SK-N-SH treated with all-trans-retinoic acid at 6 μM for 48 hours (cell line): ENCODE measurements at regions not wholly inside any gene's neighbourhood (a gene's known extent, or its start where the extent isn't known, plus 50 kb on each side); places are given as distances from the start of the nearest gene placed in this dataset.

Source experiments
- ATAC-seq: fragments of 200-7000 bp; cut with Tn5 transposase; 3 replicates; pipeline ENCODE4 v1.9.1; 2020; ENCODE audit warnings: mild to moderate bottlenecking, moderate library complexity
- ARNTL ChIP-seq: fragments of 450-650 bp; formaldehyde crosslinking; IDR thresholded peaks from 2 replicates; pipeline ENCODE4 v1.5.0; 2020; ENCODE audit warnings: low read depth, mild to moderate bottlenecking, moderate library complexity, borderline replicate concordance
- CREB5 ChIP-seq: fragments of 250-450 bp; sonication (Bioruptor Pico); IDR thresholded peaks from 2 replicates; pipeline ENCODE4 v1.5.1; 2020; ENCODE audit warnings: low read depth, mild to moderate bottlenecking, moderate library complexity
- CSDC2 ChIP-seq: fragments of 250-450 bp; sonication (Bioruptor Pico); IDR thresholded peaks from 2 replicates; pipeline ENCODE4 v1.5.0; 2020; ENCODE audit warnings: mild to moderate bottlenecking, moderate library complexity
- ESRRG ChIP-seq: fragments of 250-450 bp; sonication (Bioruptor Pico); IDR thresholded peaks from 2 replicates; pipeline ENCODE4 v1.6.1; 2021; ENCODE audit warnings: mild to moderate bottlenecking
- GLIS3 ChIP-seq: fragments of 250-450 bp; sonication (Bioruptor Pico); IDR thresholded peaks from 2 replicates; pipeline ENCODE4 v1.5.0; 2020; ENCODE audit warnings: mild to moderate bottlenecking, moderate library complexity
- ISL1 ChIP-seq: fragments of 250-450 bp; sonication (Bioruptor Pico); IDR thresholded peaks from 2 replicates; pipeline ENCODE4 v2.1.2; 2022; ENCODE audit warnings: mild to moderate bottlenecking, moderate library complexity
- PATZ1 ChIP-seq: fragments of 250-450 bp; sonication (Bioruptor Pico); IDR thresholded peaks from 2 replicates; pipeline ENCODE4 v1.8.0; 2020; ENCODE audit warnings: mild to moderate bottlenecking, moderate library complexity, borderline replicate concordance
- PPARA ChIP-seq: fragments of 250-450 bp; sonication (Bioruptor Pico); IDR thresholded peaks from 2 replicates; pipeline ENCODE4 v1.5.0; 2020; ENCODE audit warnings: mild to moderate bottlenecking, borderline replicate concordance
- RARB ChIP-seq: fragments of 250-450 bp; sonication (Bioruptor Pico); IDR thresholded peaks from 2 replicates; pipeline ENCODE4 v1.8.0; 2021; ENCODE audit warnings: mild to moderate bottlenecking, moderate library complexity
- SNAI2 ChIP-seq: fragments of 250-450 bp; sonication (Bioruptor Pico); IDR thresholded peaks from 2 replicates; pipeline ENCODE4 v1.5.0; 2020; ENCODE audit warnings: mild to moderate bottlenecking, moderate library complexity
- TCF4 ChIP-seq: fragments of 250-450 bp; sonication (Bioruptor Pico); IDR thresholded peaks from 2 replicates; pipeline ENCODE4 v1.8.0; 2021; ENCODE audit warnings: mild to moderate bottlenecking, moderate library complexity, borderline replicate concordance
- TOX ChIP-seq: fragments of 250-450 bp; sonication (Bioruptor Pico); IDR thresholded peaks from 2 replicates; pipeline ENCODE4 v1.8.0; 2021; ENCODE audit warnings: mild to moderate bottlenecking, moderate library complexity, borderline replicate concordance
- ZC3H10 ChIP-seq: fragments of 250-450 bp; sonication (Bioruptor Pico); IDR thresholded peaks from 2 replicates; pipeline ENCODE4 v1.5.1; 2021; ENCODE audit warnings: mild to moderate bottlenecking, moderate library complexity
- ZFP3 ChIP-seq: fragments of 250-450 bp; sonication (Bioruptor Pico); IDR thresholded peaks from 2 replicates; pipeline ENCODE4 v1.5.0; 2020; ENCODE audit warnings: mild to moderate bottlenecking, moderate library complexity
- ZFP30 ChIP-seq: fragments of 450-650 bp; formaldehyde crosslinking; IDR thresholded peaks from 2 replicates; pipeline ENCODE4 v1.5.0; 2022; ENCODE audit warnings: mild to moderate bottlenecking, moderate library complexity
- ZNF565 ChIP-seq: fragments of 450-650 bp; formaldehyde crosslinking; conservative IDR thresholded peaks from 2 replicates; pipeline ENCODE4 v1.5.0; 2020; ENCODE audit warnings: low read depth, mild to moderate bottlenecking, moderate library complexity
- ZNF70 ChIP-seq: fragments of 450-650 bp; formaldehyde crosslinking; IDR thresholded peaks from 2 replicates; pipeline ENCODE4 v1.5.0; 2020; ENCODE audit warnings: mild to moderate bottlenecking, moderate library complexity
- ZNF8 ChIP-seq: fragments of 450-650 bp; formaldehyde crosslinking; IDR thresholded peaks from 2 replicates; pipeline ENCODE4 v1.5.0; 2020; ENCODE audit warnings: mild to moderate bottlenecking, moderate library complexity
- TF ChIP-seq, protein P1 (sequence below): fragments of 250-450 bp; sonication (Bioruptor Pico); IDR thresholded peaks from 2 replicates; pipeline ENCODE4 v1.5.1; 2021; ENCODE audit warnings: mild to moderate bottlenecking, moderate library complexity
- TF ChIP-seq, protein P2 (sequence below): fragments of 250-450 bp; sonication (Bioruptor Pico); IDR thresholded peaks from 2 replicates; pipeline ENCODE4 v1.5.0; 2020; ENCODE audit warnings: mild to moderate bottlenecking, moderate library complexity

DNA sequence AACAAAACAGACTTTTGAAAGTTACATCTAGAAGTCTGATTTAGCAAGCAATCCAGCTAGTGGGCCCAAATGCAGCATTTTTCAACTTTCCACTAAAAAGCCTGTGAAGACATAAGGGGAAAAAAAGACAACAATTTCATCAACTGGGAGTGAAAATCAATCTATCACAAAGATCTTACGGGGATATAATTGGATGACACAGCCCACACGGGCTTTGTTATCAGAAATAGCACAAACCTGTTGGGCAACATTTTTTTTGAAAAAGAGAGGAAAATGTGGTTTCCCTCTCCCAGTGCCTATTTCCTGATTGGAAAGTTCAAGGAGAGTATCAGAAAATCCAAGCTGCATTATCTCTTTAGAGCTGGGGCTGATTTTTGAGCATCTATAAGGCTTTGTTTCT, 132.7 kb downstream of the EVA1A start:
- TF ChIP-seq ZFP3 (CRISPR knock-in tag) (no peak), ZNF70 (no peak), SNAI2 (CRISPR knock-in tag) (no peak), RARB (CRISPR knock-in tag) (no peak), ISL1 (CRISPR knock-in tag) (no peak), ZFP30 (CRISPR knock-in tag) (no peak), PPARA (CRISPR knock-in tag) (no peak), TCF4 (no peak), ARNTL (CRISPR knock-in tag) (no peak), ESRRG (no peak), PATZ1 (CRISPR knock-in tag) (no peak), ZNF565 (no peak), ZNF8 (no peak), TOX (CRISPR knock-in tag) (no peak), ZC3H10 (no peak)
- TF ChIP-seq, protein P1, sequence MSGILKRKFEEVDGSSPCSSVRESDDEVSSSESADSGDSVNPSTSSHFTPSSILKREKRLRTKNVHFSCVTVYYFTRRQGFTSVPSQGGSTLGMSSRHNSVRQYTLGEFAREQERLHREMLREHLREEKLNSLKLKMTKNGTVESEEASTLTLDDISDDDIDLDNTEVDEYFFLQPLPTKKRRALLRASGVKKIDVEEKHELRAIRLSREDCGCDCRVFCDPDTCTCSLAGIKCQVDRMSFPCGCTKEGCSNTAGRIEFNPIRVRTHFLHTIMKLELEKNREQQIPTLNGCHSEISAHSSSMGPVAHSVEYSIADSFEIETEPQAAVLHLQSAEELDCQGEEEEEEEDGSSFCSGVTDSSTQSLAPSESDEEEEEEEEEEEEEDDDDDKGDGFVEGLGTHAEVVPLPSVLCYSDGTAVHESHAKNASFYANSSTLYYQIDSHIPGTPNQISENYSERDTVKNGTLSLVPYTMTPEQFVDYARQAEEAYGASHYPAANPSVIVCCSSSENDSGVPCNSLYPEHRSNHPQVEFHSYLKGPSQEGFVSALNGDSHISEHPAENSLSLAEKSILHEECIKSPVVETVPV (CRISPR knock-in tag), result no peak
- TF ChIP-seq, protein P2, sequence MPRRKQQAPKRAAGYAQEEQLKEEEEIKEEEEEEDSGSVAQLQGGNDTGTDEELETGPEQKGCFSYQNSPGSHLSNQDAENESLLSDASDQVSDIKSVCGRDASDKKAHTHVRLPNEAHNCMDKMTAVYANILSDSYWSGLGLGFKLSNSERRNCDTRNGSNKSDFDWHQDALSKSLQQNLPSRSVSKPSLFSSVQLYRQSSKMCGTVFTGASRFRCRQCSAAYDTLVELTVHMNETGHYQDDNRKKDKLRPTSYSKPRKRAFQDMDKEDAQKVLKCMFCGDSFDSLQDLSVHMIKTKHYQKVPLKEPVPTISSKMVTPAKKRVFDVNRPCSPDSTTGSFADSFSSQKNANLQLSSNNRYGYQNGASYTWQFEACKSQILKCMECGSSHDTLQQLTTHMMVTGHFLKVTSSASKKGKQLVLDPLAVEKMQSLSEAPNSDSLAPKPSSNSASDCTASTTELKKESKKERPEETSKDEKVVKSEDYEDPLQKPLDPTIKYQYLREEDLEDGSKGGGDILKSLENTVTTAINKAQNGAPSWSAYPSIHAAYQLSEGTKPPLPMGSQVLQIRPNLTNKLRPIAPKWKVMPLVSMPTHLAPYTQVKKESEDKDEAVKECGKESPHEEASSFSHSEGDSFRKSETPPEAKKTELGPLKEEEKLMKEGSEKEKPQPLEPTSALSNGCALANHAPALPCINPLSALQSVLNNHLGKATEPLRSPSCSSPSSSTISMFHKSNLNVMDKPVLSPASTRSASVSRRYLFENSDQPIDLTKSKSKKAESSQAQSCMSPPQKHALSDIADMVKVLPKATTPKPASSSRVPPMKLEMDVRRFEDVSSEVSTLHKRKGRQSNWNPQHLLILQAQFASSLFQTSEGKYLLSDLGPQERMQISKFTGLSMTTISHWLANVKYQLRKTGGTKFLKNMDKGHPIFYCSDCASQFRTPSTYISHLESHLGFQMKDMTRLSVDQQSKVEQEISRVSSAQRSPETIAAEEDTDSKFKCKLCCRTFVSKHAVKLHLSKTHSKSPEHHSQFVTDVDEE (CRISPR knock-in tag), result no peak
- ATAC-seq, result no peak

- TF ChIP-seq TCF4 (no peak), ARNTL (CRISPR knock-in tag) (no peak), GLIS3 (CRISPR knock-in tag) (no peak), ZNF565 (no peak), SNAI2 (CRISPR knock-in tag) (no peak), ZNF70 (no peak), PPARA (CRISPR knock-in tag) (no peak), ISL1 (CRISPR knock-in tag) (no peak)
- TF ChIP-seq, protein P2 (CRISPR knock-in tag), result no peak
- TF ChIP-seq, protein P1 (CRISPR knock-in tag), result no peak
- ATAC-seq, result no peak
Measured at GRCh38 chr2:75424936-75425619, 135.7 kb downstream of the EVA1A start.

GRCh38 chr2:75421986-75422385, 138.8 kb downstream of the EVA1A start:
- ATAC-seq, result no peak
- no peak for TF ChIP-seq ISL1 (CRISPR knock-in tag)
- no peak for TF ChIP-seq RARB (CRISPR knock-in tag)
- TF ChIP-seq CREB5, result no peak
- TF ChIP-seq ZFP30 (CRISPR knock-in tag), result no peak
- TF ChIP-seq GLIS3 (CRISPR knock-in tag), result no peak
- no peak for TF ChIP-seq CSDC2 (CRISPR knock-in tag)
